HL-60 (cell line): ENCODE measurements at regions not wholly inside any gene's neighbourhood (a gene's known extent, or its start where the extent isn't known, plus 50 kb on each side); places are given as distances from the start of the nearest gene placed in this dataset.

Source experiments
- GABPA ChIP-seq: IDR thresholded peaks from 2 replicates; pipeline ENCODE4 v1.6.1; 2012; ENCODE audit warnings: low read depth
- POLR2AphosphoS5 ChIP-seq: IDR thresholded peaks from 2 replicates; pipeline ENCODE4 v1.6.1; 2012; ENCODE audit warnings: low read depth
- TF ChIP-seq, protein P1 (sequence below): IDR thresholded peaks from one replicate; pipeline ENCODE4 v1.5.1; 2011; ENCODE audit warnings: low read length, control low read depth, inconsistent platforms; ENCODE audit not compliant: insufficient read depth

DNA sequence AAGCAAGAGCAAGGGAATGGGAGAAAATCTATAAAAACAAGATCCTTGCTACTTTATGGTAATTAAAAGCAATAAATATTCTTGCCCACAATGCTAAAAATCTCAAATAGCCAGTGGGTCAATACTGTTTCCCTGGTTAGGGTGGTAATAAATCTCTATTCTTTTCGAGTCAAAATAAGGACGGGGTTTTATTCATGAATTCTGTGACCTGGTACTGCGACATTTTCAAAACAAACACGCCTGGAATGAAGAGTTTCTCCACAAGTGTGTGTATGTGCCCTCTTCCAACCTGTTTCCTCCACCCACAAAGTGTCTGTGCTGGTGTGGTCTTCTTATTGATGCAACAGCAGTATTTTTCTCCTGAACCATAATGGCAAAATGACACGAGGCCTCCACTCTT, 358.8 kb upstream of the BRINP1 start:
- TF ChIP-seq, protein P1, sequence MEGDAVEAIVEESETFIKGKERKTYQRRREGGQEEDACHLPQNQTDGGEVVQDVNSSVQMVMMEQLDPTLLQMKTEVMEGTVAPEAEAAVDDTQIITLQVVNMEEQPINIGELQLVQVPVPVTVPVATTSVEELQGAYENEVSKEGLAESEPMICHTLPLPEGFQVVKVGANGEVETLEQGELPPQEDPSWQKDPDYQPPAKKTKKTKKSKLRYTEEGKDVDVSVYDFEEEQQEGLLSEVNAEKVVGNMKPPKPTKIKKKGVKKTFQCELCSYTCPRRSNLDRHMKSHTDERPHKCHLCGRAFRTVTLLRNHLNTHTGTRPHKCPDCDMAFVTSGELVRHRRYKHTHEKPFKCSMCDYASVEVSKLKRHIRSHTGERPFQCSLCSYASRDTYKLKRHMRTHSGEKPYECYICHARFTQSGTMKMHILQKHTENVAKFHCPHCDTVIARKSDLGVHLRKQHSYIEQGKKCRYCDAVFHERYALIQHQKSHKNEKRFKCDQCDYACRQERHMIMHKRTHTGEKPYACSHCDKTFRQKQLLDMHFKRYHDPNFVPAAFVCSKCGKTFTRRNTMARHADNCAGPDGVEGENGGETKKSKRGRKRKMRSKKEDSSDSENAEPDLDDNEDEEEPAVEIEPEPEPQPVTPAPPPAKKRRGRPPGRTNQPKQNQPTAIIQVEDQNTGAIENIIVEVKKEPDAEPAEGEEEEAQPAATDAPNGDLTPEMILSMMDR, result no peak
- TF ChIP-seq GABPA (no peak), POLR2AphosphoS5 (no peak)
